NCI-H2081 (cell line): ENCODE measurements at regions not wholly inside any gene's neighbourhood (a gene's known extent, or its start where the extent isn't known, plus 50 kb on each side); places are given as distances from the start of the nearest gene placed in this dataset.

Experiments
- DNase-seq, 2 experiments: peaks; one replicate each; lab custom pipeline; 2025; lab: John Stamatoyannopoulos, UW

- no peak for DNase-seq
These were observed 59.6 kb upstream of the CDH13 start for GRCh38 chr16:82567175-82567574.

GRCh38 chr16:82563401-82563800, 63.4 kb upstream of the CDH13 start:
- no peak for DNase-seq

- no peak for DNase-seq
These were observed 64.5 kb upstream of the CDH13 start for GRCh38 chr16:82562183-82562683.

GRCh38 chr16:82560805-82561325, 65.9 kb upstream of the CDH13 start:
- no peak for DNase-seq

GRCh38 chr16:82544378-82545160, 82.2 kb upstream of the CDH13 start:
- DNase-seq, result no peak

- DNase-seq, result no peak
These were observed 84.1 kb upstream of the CDH13 start for GRCh38 chr16:82542714-82543113.

GRCh38 chr16:82541103-82541502, 85.7 kb upstream of the CDH13 start:
- DNase-seq, result no peak

GRCh38 chr16:82535764-82536163, 91.0 kb upstream of the CDH13 start:
- no peak for DNase-seq

- DNase-seq, result no peak
These were observed 91.5 kb upstream of the CDH13 start for GRCh38 chr16:82535262-82535661.

GRCh38 chr16:82533189-82533588, 93.6 kb upstream of the CDH13 start:
- DNase-seq, result no peak

GRCh38 chr16:82530883-82531282, 95.9 kb upstream of the CDH13 start:
- DNase-seq, result no peak

- no peak for DNase-seq
These were observed 99.7 kb upstream of the CDH13 start for GRCh38 chr16:82527101-82527500.

- DNase-seq, result no peak
These were observed 101.8 kb upstream of the CDH13 start for GRCh38 chr16:82524976-82525375.

GRCh38 chr16:82523815-82524214, 103.0 kb upstream of the CDH13 start:
- DNase-seq, result no peak

- DNase-seq, result no peak
These were observed 104.7 kb upstream of the CDH13 start for GRCh38 chr16:82522026-82522425.

GRCh38 chr16:82518811-82519210, 108.0 kb upstream of the CDH13 start:
- DNase-seq, result no peak

GRCh38 chr16:82514262-82514661, 112.5 kb upstream of the CDH13 start:
- no peak for DNase-seq

- no peak for DNase-seq
These were observed 115.9 kb upstream of the CDH13 start for GRCh38 chr16:82510789-82511305.

- DNase-seq, result no peak
These were observed 116.9 kb upstream of the CDH13 start for GRCh38 chr16:82509691-82510430.

- no peak for DNase-seq
These were observed 119.8 kb upstream of the CDH13 start for GRCh38 chr16:82506692-82507670.

GRCh38 chr16:82504836-82505235, 121.9 kb upstream of the CDH13 start:
- no peak for DNase-seq

- no peak for DNase-seq
These were observed 127.5 kb upstream of the CDH13 start for GRCh38 chr16:82499302-82499701.
